HG03457 (cell line): ENCODE measurements at regions not wholly inside any gene's neighbourhood (a gene's known extent, or its start where the extent isn't known, plus 50 kb on each side); places are given as distances from the start of the nearest gene placed in this dataset.

ENCODE experiments used
- ATAC-seq: cut with Tn5 transposase; IDR thresholded peaks from one replicate; pipeline ENCODE4 v1.9.1; 2021; ENCODE audit warnings: moderate number of reproducible peaks; ENCODE audit not compliant: unreplicated experiment

GRCh38 chr6:23454080-23454976, 671.7 kb upstream of the NRSN1 start:
- no peak for ATAC-seq

- ATAC-seq, result no peak
These were observed 670.3 kb upstream of the NRSN1 start for GRCh38 chr6:23455754-23456153.

DNA sequence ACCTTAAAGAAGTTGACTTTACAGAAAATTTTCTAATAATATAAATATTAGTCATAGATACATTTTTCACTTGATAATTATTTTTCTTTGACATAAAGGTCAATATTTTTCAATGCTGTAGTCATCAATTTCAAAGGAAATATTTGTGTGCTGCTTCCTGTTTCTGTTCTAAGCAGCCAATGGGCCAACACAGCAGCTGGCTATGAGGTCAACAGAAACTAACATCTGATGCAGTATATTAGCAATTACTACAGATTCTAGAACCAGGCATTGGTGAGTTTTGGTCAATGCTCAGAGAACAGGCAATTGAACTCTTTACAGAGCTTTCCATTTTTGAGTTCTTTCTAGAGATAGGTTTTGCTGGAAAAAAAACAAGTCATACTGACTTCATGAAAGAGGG, 669.6 kb upstream of the NRSN1 start:
- no peak for ATAC-seq

DNA sequence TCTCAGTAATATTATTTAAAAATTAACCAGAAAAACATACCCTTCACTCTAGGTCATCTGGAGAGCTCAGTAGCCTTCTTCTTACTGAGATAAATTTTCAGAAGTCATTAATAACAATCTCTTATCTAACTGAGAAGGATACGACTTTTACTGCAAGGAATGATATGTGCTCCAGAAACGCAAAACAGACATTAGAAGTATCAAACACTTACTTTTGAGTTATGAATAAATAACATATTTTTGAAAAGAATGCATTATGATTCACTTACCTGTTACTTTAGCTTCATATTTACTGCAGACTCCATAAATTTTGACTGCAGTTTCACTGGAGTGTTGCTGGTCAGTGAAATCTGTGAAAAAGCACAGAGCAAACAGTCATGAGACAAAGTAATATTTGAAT, 668.7 kb upstream of the NRSN1 start:
- ATAC-seq, result no peak

DNA sequence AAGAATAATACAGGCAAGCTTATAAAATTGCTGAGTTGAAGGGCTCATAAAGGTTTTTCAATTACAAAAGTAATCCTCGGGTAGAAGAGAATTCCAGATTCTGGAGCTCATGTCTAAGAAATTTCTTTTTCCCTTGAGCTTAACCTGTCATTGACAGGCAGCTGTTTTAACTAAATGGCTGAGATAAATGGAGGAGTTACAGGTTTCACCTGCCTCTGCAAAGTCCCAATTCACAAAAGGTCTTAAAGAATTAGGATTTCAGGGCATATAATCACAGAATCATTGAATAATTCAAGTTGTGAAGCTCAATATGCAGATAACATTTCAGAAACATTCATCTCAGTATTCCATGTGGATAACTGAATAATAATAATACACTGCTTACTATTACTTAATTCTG, 660.1 kb upstream of the NRSN1 start:
- ATAC-seq, result no peak

DNA sequence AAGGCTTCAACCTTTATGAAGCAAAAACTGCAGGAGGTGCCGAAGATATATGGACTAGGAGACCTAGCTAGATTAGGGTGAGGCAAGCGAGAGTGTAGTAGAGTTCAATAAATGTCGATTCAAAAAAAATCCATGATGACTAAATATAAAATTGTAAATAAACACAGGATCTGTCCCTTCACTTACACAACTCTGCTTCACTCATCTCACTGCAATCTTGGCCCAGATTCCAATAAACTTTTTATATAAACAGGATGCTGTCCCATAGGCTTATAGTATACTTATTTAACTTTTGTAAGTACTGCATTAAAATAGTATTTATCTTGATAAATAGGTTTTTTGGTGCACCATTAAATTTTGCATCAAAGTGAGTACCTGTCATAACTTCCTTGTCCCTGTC, 648.4 kb upstream of the NRSN1 start:
- ATAC-seq, result no peak

DNA sequence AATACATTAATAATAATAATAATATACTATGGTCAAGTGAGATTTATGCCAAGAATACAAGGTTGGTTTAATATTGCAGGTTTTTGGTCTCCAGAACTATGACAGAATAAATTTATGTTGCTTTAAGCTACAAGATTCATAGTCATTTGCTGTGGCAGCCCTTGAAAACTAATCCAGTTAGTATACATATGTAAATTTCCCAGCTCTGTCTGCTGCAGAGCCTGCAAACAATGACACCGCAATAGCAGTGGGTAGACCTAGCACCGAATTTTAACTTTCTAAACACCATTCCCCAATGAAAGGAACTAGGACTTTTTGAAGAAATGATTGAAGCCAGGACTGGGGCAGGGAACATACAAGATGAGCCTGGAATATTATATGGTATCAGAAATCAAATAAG, 647.7 kb upstream of the NRSN1 start:
- ATAC-seq, result no peak

DNA sequence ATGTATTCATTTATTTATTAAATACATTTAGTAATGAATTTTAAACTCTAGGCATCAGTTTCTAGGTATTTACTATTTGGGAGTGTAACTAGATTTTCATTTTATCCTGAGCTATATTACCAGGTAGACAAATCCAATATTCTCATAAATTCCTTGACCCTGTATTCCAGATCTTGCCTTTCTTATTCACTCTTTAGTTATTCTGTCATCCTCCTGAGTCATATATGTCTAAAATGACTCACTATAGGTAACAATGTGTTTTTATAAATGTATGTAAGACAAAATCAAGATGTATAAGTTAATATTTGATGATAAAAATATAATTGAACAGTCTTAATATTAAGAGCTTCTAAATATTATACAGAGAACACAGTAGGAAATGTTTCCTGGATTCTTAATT, 642.1 kb upstream of the NRSN1 start:
- no peak for ATAC-seq

GRCh38 chr6:23494367-23494766, 631.6 kb upstream of the NRSN1 start:
- no peak for ATAC-seq

DNA sequence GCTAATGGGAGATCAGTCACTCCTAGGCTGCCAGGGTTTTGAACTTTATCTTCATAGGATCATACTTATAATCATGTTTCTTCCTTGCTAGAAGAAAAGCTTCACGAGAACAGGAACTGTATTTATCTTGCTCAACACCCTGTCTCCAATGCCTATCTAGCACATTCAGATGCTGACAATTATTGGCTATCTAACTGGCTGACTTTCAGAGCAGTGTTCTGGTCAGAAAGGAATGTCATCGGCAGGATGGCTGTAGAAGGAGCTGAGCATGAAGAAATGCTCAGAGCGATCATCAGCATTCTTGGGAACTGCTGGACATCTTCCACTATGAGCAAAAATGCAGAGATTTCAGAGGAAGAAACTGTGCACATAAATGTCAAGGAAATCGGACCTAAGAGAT, 628.0 kb upstream of the NRSN1 start:
- no peak for ATAC-seq

GRCh38 chr6:23499549-23499948, 626.5 kb upstream of the NRSN1 start:
- ATAC-seq, result no peak

DNA sequence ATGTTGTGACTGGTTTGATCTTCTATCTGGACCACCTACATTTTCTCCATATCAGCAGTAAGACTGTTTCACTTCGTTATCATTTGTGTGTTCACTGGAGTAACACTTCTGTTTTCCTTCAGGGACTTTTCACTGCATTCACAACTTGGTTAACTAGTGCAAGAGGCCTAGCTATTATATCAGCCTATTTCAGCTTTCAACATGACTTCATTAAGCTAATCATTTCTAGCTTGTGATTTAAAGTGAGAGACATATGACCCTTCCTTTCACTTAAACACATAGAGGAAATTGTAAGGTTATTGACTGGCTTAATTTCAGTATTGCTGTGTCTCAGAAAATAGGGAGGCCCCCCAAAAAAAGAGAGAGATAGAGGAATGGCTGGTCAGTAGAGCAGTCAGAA, 622.8 kb upstream of the NRSN1 start:
- ATAC-seq, result no peak

DNA sequence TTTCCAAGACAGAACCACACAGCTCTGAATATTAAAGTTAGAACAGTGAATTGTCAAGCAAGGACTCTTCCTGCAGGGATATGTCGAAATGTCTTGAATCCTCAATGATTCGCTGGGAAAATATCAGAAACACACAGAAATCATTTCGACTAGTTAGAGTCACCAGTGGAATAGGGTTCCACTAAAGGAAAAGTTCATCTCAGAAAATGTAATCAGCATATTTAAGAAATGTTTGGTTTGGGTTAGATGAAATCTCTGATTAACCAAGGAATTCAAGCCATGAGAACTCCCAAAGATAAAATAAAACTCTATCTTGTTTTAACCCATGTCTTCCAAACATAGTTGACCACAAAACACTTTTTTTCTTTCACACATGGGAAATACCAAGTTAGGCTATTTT, 621.0 kb upstream of the NRSN1 start:
- ATAC-seq, result no peak

- ATAC-seq, result no peak
These were observed 615.1 kb upstream of the NRSN1 start for GRCh38 chr6:23510778-23511510.

DNA sequence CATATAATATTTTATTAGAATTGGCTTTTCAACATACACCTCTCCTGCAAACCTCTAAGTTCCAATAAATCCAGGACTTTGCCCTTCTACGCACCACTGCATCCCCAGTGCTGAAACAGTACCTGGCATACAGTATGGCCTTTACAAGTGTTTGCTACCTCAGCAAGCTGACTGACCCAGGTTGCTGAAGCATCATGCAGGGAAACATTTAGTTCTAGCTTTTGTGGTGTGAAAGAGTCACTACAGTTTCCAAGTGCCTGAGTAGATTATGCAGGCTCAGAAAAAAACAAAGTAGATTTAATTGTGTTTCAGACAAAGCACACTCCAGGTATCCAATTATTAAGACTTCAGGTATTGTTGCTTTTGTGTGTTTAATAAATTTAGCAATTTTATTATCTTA, 614.2 kb upstream of the NRSN1 start:
- no peak for ATAC-seq

GRCh38 chr6:23518294-23518693, 607.7 kb upstream of the NRSN1 start:
- no peak for ATAC-seq

GRCh38 chr6:23522792-23523547, 603.0 kb upstream of the NRSN1 start:
- no peak for ATAC-seq

GRCh38 chr6:23523771-23524170, 602.2 kb upstream of the NRSN1 start:
- ATAC-seq, result no peak

- ATAC-seq, result no peak
These were observed 601.5 kb upstream of the NRSN1 start for GRCh38 chr6:23524548-23524947.

- no peak for ATAC-seq
These were observed 599.5 kb upstream of the NRSN1 start for GRCh38 chr6:23526526-23526925.

- ATAC-seq, result no peak
These were observed 596.1 kb upstream of the NRSN1 start for GRCh38 chr6:23529902-23530301.

- ATAC-seq, result no peak
These were observed 594.3 kb upstream of the NRSN1 start for GRCh38 chr6:23531666-23532065.
